Thymus (tissue), 11 donors: ENCODE measurements at regions not wholly inside any gene's neighbourhood (a gene's known extent, or its start where the extent isn't known, plus 50 kb on each side); places are given as distances from the start of the nearest gene placed in this dataset.

Source experiments
- DNase-seq, 9 donors: peaks; one replicate each; pipeline ENCODE4 v3.0.0-alpha.2; 2013; ENCODE audit warnings: low spot score in 9 of 9, low read depth in 6 of 9, missing footprints in 1 of 9
- H3K27ac ChIP-seq, 2 donors: one replicate each; pipeline ENCODE4 v1.5.1; 2013; ENCODE audit warnings: control low read depth in 1 of 2, low read depth in 1 of 2, low read length in 1 of 2, mild to moderate bottlenecking in 1 of 2, moderate library complexity in 1 of 2
- H3K27me3 ChIP-seq, 2 donors: one replicate each; pipeline ENCODE4 v1.5.1; 2013; ENCODE audit warnings: low read length in 1 of 2; ENCODE audit not compliant: control insufficient read depth in 2 of 2, insufficient read depth in 1 of 2
- H3K36me3 ChIP-seq, 2 donors: one replicate each; pipeline ENCODE4 v1.5.1; 2013; ENCODE audit warnings: low read length in 1 of 2, mild to moderate bottlenecking in 1 of 2, moderate library complexity in 1 of 2; ENCODE audit not compliant: control insufficient read depth in 2 of 2, insufficient read depth in 2 of 2
- H3K4me1 ChIP-seq, 2 donors: one replicate each; pipeline ENCODE4 v1.5.1; 2013; ENCODE audit warnings: low read length in 2 of 2; ENCODE audit not compliant: control insufficient read depth in 2 of 2, insufficient read depth in 2 of 2
- H3K4me3 ChIP-seq, 2 donors: one replicate each; pipeline ENCODE4 v1.5.1; 2013; ENCODE audit warnings: low read length in 2 of 2, control low read depth in 1 of 2, mild to moderate bottlenecking in 1 of 2
- H3K9me3 ChIP-seq, 2 donors: one replicate each; pipeline ENCODE4 v1.5.1; 2013; ENCODE audit warnings: low read length in 1 of 2, mild to moderate bottlenecking in 1 of 2; ENCODE audit not compliant: control insufficient read depth in 2 of 2, insufficient read depth in 1 of 2
- WGBS: extraction: QIAGEN DNeasy Blood & Tissue Kit; methylation state at CpG from one replicate; pipeline ENCODE4 v1.1.7; 2013; 5-methylcytosine and 5-hydroxymethylcytosine counted together
- donor health status: healthy.

DNA sequence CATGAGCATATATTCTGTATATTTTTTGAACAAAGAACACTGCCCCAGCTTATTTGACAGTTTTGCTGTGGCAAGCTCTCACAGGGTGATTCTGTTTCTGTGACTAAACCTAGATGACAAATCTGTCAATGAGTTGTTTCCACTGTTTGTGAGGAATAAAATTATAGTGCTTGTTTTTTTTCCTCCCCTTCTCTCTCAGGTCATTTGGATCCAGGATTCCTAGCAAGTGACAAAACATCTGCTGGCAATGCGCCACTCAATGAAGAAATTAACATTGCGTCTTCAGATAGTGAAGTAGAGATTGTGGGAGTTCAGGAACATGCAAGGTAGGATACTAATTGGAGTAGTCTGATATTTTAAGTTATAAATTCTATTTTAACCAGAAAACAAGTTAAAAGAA lies 149.3 kb downstream of the HAUS1 start:
- H3K27me3 ChIP-seq, result no peaks in the 10 kb centered on the region
- H3K4me3 ChIP-seq, result no peak overlapping the region
- H3K9me3 ChIP-seq, result no peaks in the 10 kb centered on the region
- H3K4me1 ChIP-seq, result peaks cover 6% of the 10 kb centered on the region in 2 donors
- WGBS, result 97% methylated on average over 2 of the region's 2 CpGs
- peaks cover 4 to 7% of the 10 kb centered on the region in 2 donors for H3K36me3 ChIP-seq
- no peak for DNase-seq
- no peak overlapping the region for H3K27ac ChIP-seq

DNA sequence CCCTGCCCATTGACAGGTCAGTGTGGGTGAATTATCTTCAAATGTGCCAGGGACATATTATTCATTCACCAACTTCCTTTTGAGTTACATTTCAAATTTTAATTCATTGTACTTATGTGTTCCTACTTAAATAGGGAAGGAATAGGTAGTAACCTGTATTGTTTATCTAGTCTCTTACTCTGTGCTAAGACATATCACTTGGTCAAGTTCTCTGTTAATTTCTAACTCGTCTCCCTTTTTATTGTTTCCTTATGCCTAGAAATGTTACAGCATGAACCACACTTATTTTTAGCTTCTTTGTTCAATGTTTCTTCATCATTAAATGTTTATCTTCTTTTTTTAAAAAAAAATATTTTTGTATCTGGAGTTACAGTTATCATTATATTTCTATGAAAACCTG lies 151.9 kb downstream of the HAUS1 start:
- H3K4me3 ChIP-seq, result no peak overlapping the region
- H3K27me3 ChIP-seq, result no peaks in the 10 kb centered on the region
- H3K4me1 ChIP-seq, result no peaks in the 10 kb centered on the region
- H3K9me3 ChIP-seq, result no peaks in the 10 kb centered on the region
- H3K27ac ChIP-seq, result no peak overlapping the region
- no peak for DNase-seq
- WGBS, result 97% methylated on average over 1 of the region's 1 CpG
- peaks cover 4 to 7% of the 10 kb centered on the region in 2 donors for H3K36me3 ChIP-seq

DNA sequence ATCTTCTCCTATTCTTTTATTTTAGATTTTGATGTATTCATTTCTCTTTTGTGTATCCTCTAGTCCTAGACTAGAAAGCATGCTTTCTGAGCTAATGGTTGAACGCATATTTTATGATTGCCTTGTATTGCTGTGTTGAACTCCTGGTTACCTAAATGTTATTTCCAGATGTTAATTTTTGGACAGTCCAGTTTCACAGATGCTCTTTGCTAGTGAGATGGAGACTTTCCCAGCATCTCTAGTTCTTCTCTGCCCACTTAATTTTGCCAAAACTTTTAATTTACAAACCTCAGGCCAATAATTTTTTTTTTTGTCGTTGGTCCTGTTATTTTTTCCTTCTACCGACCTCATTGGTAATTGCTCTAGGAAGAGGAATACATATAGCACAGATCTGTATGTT lies 153.2 kb downstream of the HAUS1 start:
- Histone ChIP-seq H3K36me3 (peaks cover 4 to 7% of the 10 kb centered on the region in 2 donors), H3K4me1 (no peaks in the 10 kb centered on the region), H3K27ac (no peak overlapping the region), H3K4me3 (no peak overlapping the region), H3K9me3 (no peaks in the 10 kb centered on the region), H3K27me3 (no peaks in the 10 kb centered on the region)
- WGBS, result 96% methylated on average over 3 of the region's 3 CpGs
- no peak for DNase-seq

DNA sequence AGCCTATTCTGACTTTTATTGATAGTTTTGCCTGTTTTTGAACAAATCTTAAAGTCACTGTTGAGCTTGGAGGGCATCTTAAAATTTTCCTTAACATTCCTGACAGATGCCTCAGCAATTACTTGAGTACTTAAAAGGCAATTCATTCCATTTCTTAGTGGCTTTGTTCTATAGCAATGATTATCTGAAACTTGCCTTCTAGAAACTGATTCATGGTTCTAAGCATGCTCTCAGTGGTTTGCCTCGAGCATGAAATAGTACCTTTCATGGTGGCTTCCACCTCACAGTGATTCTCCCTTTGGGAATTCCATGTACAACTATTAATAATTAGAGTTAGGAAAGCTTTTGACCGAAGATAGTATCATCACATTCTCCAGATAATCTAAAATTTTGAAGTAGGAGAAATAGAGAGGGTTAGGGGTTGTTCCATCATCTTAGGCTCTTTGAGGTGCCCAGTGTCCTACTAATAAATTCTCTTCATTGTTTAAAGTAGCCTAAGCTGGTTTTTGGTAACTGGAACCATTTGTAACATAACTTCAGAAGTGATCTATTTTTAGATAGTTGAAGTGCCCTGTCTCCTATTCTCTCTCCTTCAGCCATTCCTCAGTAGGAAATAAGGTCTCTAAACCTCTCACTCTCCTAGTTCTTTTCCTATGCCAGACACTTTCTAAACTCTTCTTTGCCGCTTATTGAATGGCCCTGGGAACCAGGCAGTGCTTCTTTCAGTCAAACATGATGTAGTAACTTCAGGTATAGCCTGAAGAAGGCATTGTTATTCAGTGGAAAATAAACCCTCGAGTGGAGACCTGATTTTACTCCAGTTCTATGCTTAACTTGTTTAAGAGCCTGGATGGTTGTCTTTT lies 156.1 kb downstream of the HAUS1 start:
- Histone ChIP-seq H3K4me1 (no peaks in the 10 kb centered on the region), H3K27me3 (no peaks in the 10 kb centered on the region), H3K27ac (no peak overlapping the region), H3K4me3 (no peak overlapping the region), H3K9me3 (no peaks in the 10 kb centered on the region), H3K36me3 (peaks cover 11 to 25% of the 10 kb centered on the region in 2 donors)
- no peak for DNase-seq
- WGBS, result 97% methylated on average over 4 of the region's 4 CpGs

DNA sequence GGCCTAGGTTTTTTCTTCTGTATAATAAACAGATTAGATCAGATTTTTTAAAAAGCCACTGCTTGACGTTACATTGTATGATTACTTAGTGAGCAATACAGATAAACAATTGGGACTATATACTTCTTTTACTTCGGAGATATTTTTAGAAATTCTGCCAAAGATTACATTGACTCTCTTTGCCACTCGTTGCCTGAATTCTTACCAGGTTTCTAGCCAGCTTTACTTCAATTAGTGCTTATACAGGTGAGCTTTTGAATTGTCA lies 156.6 kb downstream of the HAUS1 start:
- H3K27me3 ChIP-seq, result no peaks in the 10 kb centered on the region

DNA sequence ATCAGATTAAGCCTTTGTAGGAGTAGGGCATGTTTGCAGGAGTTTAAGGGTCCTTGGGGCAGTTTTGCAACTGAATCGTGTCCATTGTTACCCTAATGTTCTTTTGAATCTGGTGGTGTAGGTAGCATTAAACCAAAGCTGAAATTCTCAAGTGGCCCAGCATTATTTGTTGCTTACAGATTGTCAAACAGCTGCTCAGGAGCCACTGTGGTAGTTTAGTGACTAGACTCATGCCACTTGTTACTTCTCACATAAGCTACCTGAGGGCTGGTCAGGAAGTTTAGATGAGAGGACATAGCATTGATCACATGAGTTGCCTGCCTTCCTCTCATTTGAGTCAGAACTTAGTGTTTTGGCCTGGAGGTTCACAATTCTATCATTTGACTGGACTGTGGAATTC lies 157.6 kb downstream of the HAUS1 start:
- peaks cover 14 to 25% of the 10 kb centered on the region in 2 donors for H3K36me3 ChIP-seq
- H3K9me3 ChIP-seq, result no peaks in the 10 kb centered on the region
- H3K4me3 ChIP-seq, result no peak overlapping the region
- DNase-seq, result no peak
- no peaks in the 10 kb centered on the region for H3K4me1 ChIP-seq
- H3K27ac ChIP-seq, result no peak overlapping the region
- 96% methylated on average over 1 of the region's 1 CpG for WGBS
- H3K27me3 ChIP-seq, result no peaks in the 10 kb centered on the region

More for the DNA sequence above, 156.6 kb downstream of the HAUS1 start:
- no peaks in the 10 kb centered on the region for H3K9me3 ChIP-seq
- no peak overlapping the region for H3K4me3 ChIP-seq
- 97% methylated on average over 3 of the region's 3 CpGs for WGBS
- peaks cover 14 to 25% of the 10 kb centered on the region in 2 donors for H3K36me3 ChIP-seq
- no peak for DNase-seq
- no peak overlapping the region for H3K27ac ChIP-seq
- H3K4me1 ChIP-seq, result no peaks in the 10 kb centered on the region

DNA sequence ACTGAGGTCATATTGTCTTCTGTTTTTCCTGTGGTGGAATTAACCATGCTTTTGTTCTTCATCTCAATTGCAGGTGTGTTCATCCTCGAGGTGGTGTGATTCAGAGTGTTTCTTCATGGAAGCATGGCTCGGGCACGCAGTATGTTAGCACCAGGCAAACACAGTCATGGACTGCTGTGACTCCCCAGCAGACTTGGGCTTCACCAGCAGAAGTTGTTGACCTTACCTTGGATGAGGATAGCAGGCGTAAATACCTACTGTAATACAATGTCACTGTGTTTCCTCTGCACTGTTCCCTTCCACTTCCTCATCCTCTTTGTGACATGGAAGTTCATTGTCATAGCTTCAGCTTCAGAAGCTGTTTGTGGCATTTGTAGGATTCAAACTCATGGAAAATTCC lies 158.7 kb downstream of the HAUS1 start:
- Histone ChIP-seq H3K4me3 (no peak overlapping the region), H3K9me3 (no peaks in the 10 kb centered on the region), H3K4me1 (no peaks in the 10 kb centered on the region), H3K27ac (no peak overlapping the region), H3K27me3 (no peaks in the 10 kb centered on the region), H3K36me3 (peaks cover 12 to 27% of the 10 kb centered on the region in 2 donors)
- DNase-seq, result no peak
- 95% methylated on average over 4 of the region's 4 CpGs for WGBS

DNA sequence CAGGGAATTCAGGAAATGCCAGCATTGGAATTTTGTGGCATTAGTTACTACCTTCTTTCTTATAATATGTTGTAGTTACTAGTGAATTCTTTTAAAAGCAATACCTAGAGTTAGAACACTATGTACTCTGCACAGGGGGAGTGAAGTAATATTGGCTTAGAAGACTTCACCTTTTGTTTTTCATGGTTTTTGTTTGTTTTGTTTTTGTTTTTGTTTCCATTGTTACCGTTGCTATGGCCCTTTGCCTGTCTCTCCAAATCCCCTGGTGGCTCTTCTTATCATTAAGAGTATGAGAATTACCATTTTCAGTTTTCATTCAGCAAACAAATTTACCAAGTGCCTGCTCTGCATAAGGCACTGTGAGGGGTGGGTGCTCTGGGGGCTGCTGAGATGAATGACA lies 160.1 kb downstream of the HAUS1 start:
- Histone ChIP-seq H3K27ac (no peak overlapping the region), H3K4me1 (no peaks in the 10 kb centered on the region), H3K9me3 (no peaks in the 10 kb centered on the region), H3K4me3 (no peak overlapping the region), H3K27me3 (no peaks in the 10 kb centered on the region), H3K36me3 (peaks cover 10 to 32% of the 10 kb centered on the region in 2 donors)
- peak in 1 of 9 donors; percentile 6 for DNase-seq
- 94% methylated on average over 1 of the region's 1 CpG for WGBS

DNA sequence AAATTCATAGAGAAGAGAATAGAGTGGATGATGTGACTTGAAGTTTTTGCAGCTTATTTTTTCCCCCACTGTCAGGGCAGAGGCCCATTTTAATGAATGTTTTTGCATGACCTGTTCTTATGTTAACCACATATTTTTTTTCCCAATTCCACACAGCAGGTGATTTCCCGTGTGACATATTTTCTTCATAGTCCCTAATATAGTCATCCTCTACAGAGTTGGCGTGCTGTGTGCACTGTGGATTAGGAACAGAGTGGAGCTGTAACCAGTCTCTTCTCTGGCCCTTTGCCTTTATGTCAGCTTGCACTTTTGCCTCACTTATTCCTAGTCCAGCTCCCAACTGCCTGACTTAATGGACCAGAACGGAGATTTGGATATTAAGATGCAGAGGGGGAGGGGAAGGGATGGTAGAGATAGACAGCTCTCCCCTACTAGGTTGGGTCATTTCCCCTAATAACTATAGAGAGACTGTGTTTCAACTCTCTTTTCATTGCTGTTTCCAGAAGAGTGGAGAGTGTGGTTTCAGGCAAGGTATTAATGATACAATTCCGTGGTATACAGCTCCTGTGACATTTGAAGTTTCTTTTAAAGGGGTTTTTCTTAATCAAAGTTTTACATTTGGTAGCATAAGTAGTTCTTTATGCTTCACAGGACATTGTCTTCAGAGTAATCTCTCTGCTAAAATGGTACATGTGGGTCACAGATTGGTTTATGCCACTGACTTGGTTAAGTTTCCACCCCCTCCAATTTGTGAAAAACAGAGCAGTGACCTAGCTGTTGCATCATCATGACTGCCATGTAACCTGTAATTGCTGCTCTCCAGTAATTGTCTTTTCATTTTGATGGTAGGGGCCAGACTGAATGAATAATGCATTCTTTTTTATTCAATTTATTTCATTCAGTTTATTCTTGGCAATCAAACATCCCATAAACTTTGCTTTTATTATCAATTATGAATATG lies 161.3 kb downstream of the HAUS1 start:
- no peak for DNase-seq
- 96% methylated on average over 4 of the region's 4 CpGs for WGBS
- H3K9me3 ChIP-seq, result no peaks in the 10 kb centered on the region
- peaks cover 10 to 32% of the 10 kb centered on the region in 2 donors for H3K36me3 ChIP-seq
- H3K4me1 ChIP-seq, result no peaks in the 10 kb centered on the region
- H3K4me3 ChIP-seq, result no peak overlapping the region
- no peaks in the 10 kb centered on the region for H3K27me3 ChIP-seq
- H3K27ac ChIP-seq, result no peak overlapping the region
